Osteocyte (in vitro differentiated cells): ENCODE measurements at regions not wholly inside any gene's neighbourhood (a gene's known extent, or its start where the extent isn't known, plus 50 kb on each side); places are given as distances from the start of the nearest gene placed in this dataset.

ENCODE experiments used
- DNase-seq: peaks from one replicate; pipeline ENCODE4 v3.0.0; 2021; ENCODE audit warnings: mixed read lengths; ENCODE audit not compliant: unreplicated experiment; ENCODE audit errors: extremely low spot score
- H3K27ac Mint-ChIP-seq: one replicate; pipeline ENCODE4 v1.8.0; 2021; ENCODE audit warnings: mild to moderate bottlenecking, mixed read lengths; ENCODE audit not compliant: unreplicated experiment
- H3K27me3 Mint-ChIP-seq: one replicate; pipeline ENCODE4 v1.8.0; 2021; ENCODE audit warnings: mixed read lengths; ENCODE audit not compliant: unreplicated experiment
- H3K36me3 Mint-ChIP-seq: one replicate; pipeline ENCODE4 v1.8.0; 2021; ENCODE audit warnings: mixed read lengths; ENCODE audit not compliant: unreplicated experiment
- H3K4me1 Mint-ChIP-seq: one replicate; pipeline ENCODE4 v1.8.0; 2021; ENCODE audit warnings: mixed read lengths; ENCODE audit not compliant: unreplicated experiment
- H3K4me3 Mint-ChIP-seq: one replicate; pipeline ENCODE4 v1.8.0; 2021; ENCODE audit warnings: mild to moderate bottlenecking, moderate library complexity, mixed read lengths; ENCODE audit not compliant: unreplicated experiment
- H3K9me3 Mint-ChIP-seq: one replicate; pipeline ENCODE4 v1.8.0; 2021; ENCODE audit warnings: mixed read lengths; ENCODE audit not compliant: unreplicated experiment
- CTCF ChIP-seq: fragments of 200-600 bp; sonication (generic); IDR thresholded peaks from 2 replicates; pipeline ENCODE4 v1.5.0; 2021; ENCODE audit warnings: antibody characterized with exemption, mild to moderate bottlenecking, moderate library complexity

- H3K36me3 Mint-ChIP-seq: no peaks in the 10 kb centered on the region
- no peaks in the 10 kb centered on the region for H3K4me1 Mint-ChIP-seq
- H3K27me3 Mint-ChIP-seq: no peaks in the 10 kb centered on the region
Observed at GRCh38 chr3:96428097-96428496, 386.3 kb upstream of the EPHA6 start.

GRCh38 chr3:96430079-96430478, 384.3 kb upstream of the EPHA6 start:
- Mint-ChIP-seq H3K27ac (no peak overlapping the region), H3K36me3 (no peaks in the 10 kb centered on the region), H3K27me3 (no peaks in the 10 kb centered on the region), H3K4me3 (no peak overlapping the region), H3K9me3 (no peaks in the 10 kb centered on the region), H3K4me1 (no peaks in the 10 kb centered on the region)
- DNase-seq: no peak
- no peak for TF ChIP-seq CTCF

More at GRCh38 chr3:96428097-96428496, 386.3 kb upstream of the EPHA6 start:
- H3K4me3 Mint-ChIP-seq: no peak overlapping the region
- TF ChIP-seq CTCF: no peak
- H3K9me3 Mint-ChIP-seq: no peaks in the 10 kb centered on the region
- H3K27ac Mint-ChIP-seq: no peak overlapping the region
- DNase-seq: no peak

GRCh38 chr3:96434651-96435050, 379.7 kb upstream of the EPHA6 start:
- DNase-seq: no peak
- Mint-ChIP-seq H3K9me3 (no peaks in the 10 kb centered on the region), H3K36me3 (no peaks in the 10 kb centered on the region), H3K27ac (no peak overlapping the region), H3K4me1 (no peaks in the 10 kb centered on the region), H3K4me3 (no peak overlapping the region), H3K27me3 (no peaks in the 10 kb centered on the region)
- TF ChIP-seq CTCF: no peak

- no peak for DNase-seq
- no peaks in the 10 kb centered on the region for H3K27me3 Mint-ChIP-seq
- H3K4me3 Mint-ChIP-seq: no peak overlapping the region
- no peaks in the 10 kb centered on the region for H3K9me3 Mint-ChIP-seq
- H3K36me3 Mint-ChIP-seq: no peaks in the 10 kb centered on the region
- H3K4me1 Mint-ChIP-seq: no peaks in the 10 kb centered on the region
- H3K27ac Mint-ChIP-seq: no peak overlapping the region
- TF ChIP-seq CTCF: no peak
Observed at GRCh38 chr3:96449346-96449745, 365.0 kb upstream of the EPHA6 start.

- no peaks in the 10 kb centered on the region for H3K27me3 Mint-ChIP-seq
- H3K9me3 Mint-ChIP-seq: no peaks in the 10 kb centered on the region
- H3K4me3 Mint-ChIP-seq: no peak overlapping the region
- no peaks in the 10 kb centered on the region for H3K36me3 Mint-ChIP-seq
- no peaks in the 10 kb centered on the region for H3K4me1 Mint-ChIP-seq
- TF ChIP-seq CTCF: no peak
- no peak for DNase-seq
- no peak overlapping the region for H3K27ac Mint-ChIP-seq
Observed at GRCh38 chr3:96449803-96450202, 364.6 kb upstream of the EPHA6 start.
